Sigmoid colon (tissue), 6 donors: ENCODE measurements at regions not wholly inside any gene's neighbourhood (a gene's known extent, or its start where the extent isn't known, plus 50 kb on each side); places are given as distances from the start of the nearest gene placed in this dataset.

Experiments
- DNase-seq: peaks from one replicate; pipeline ENCODE4 v3.0.0-alpha.2; 2019
- H3K27ac ChIP-seq, 4 donors: fragments of 200-600 bp; sonication (generic); one replicate each; pipeline ENCODE4 v1.5.1; 2016 to 2019; ENCODE audit warnings: mild to moderate bottlenecking in 1 of 4
- H3K27me3 ChIP-seq, 3 donors: fragments of 200-600 bp; sonication (generic); one replicate each; pipeline ENCODE4 v1.5.1; 2019; ENCODE audit warnings: mild to moderate bottlenecking in 1 of 3
- H3K36me3 ChIP-seq, 4 donors: fragments of 200-600 bp; sonication (generic); one replicate each; pipeline ENCODE4 v1.5.1; 2016 to 2019
- H3K4me1 ChIP-seq, 4 donors: fragments of 200-600 bp; sonication (generic); one replicate each; pipeline ENCODE4 v1.5.1; 2017 to 2019
- H3K4me3 ChIP-seq, 4 donors: fragments of 200-600 bp; sonication (generic); one replicate each; pipeline ENCODE4 v1.5.1; 2017 to 2019; ENCODE audit warnings: mild to moderate bottlenecking in 2 of 4, moderate library complexity in 1 of 4
- H3K9me3 ChIP-seq, 4 donors: fragments of 200-600 bp in 3 of 4; sonication (generic) in 3 of 4; one replicate each; pipeline versions ENCODE4 v1.5.1 to v1.6.1; 2013 to 2019
- EP300 ChIP-seq, 4 donors: sonication (generic); formaldehyde crosslinking; IDR thresholded peaks; one replicate each; pipeline ENCODE4 v1.6.1; 2017; ENCODE audit warnings: antibody characterized with exemption in 4 of 4
- POLR2A ChIP-seq, 2 donors: fragments of 450-650 bp; IDR thresholded peaks; one replicate each; pipeline ENCODE4 v1.6.1; 2016; ENCODE audit warnings: antibody characterized with exemption in 2 of 2, mild to moderate bottlenecking in 2 of 2, moderate library complexity in 2 of 2
- POLR2AphosphoS5 ChIP-seq, 4 donors: sonication (generic); formaldehyde crosslinking; IDR thresholded peaks; one replicate each; pipeline ENCODE4 v1.6.1; 2017; ENCODE audit warnings: antibody characterized with exemption in 4 of 4
- WGBS, 2 donors: extraction: QIAGEN DNeasy Blood & Tissue Kit; methylation state at CpG; one replicate each; pipeline ENCODE4 v1.1.7; 2013; 5-methylcytosine and 5-hydroxymethylcytosine counted together
- intact Hi-C: fragments of 100-400 bp; cut with DNase I; formaldehyde crosslinking; loops from one replicate; pipeline ENCODE4 v1.15.1; 2023
- TF ChIP-seq, protein P1 (sequence below), 4 experiments: fragments of 450-650 bp in 3 of 4; fragments of 200-600 bp in 1 of 4; IDR thresholded peaks; one replicate each; pipeline ENCODE4 v1.5.1; 2016 to 2019; ENCODE audit warnings: antibody characterized with exemption in 4 of 4, mild to moderate bottlenecking in 3 of 4, moderate library complexity in 2 of 4
- donor health status: healthy with polysubstance abuse.
- donor health status: healthy.

- H3K4me1 ChIP-seq, result no peaks in the 10 kb centered on the region
- no peak for DNase-seq
- no peaks in the 10 kb centered on the region for H3K36me3 ChIP-seq
- no peak overlapping the region for H3K27ac ChIP-seq
- TF ChIP-seq POLR2A (IDR thresholded peaks at IDR 0.05) (no peak), POLR2AphosphoS5 (IDR thresholded peaks at IDR 0.05) (no peak), EP300 (IDR thresholded peaks at IDR 0.05) (no peak)
- TF ChIP-seq, protein P1, sequence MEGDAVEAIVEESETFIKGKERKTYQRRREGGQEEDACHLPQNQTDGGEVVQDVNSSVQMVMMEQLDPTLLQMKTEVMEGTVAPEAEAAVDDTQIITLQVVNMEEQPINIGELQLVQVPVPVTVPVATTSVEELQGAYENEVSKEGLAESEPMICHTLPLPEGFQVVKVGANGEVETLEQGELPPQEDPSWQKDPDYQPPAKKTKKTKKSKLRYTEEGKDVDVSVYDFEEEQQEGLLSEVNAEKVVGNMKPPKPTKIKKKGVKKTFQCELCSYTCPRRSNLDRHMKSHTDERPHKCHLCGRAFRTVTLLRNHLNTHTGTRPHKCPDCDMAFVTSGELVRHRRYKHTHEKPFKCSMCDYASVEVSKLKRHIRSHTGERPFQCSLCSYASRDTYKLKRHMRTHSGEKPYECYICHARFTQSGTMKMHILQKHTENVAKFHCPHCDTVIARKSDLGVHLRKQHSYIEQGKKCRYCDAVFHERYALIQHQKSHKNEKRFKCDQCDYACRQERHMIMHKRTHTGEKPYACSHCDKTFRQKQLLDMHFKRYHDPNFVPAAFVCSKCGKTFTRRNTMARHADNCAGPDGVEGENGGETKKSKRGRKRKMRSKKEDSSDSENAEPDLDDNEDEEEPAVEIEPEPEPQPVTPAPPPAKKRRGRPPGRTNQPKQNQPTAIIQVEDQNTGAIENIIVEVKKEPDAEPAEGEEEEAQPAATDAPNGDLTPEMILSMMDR (IDR thresholded peaks at IDR 0.05), result no peak
- WGBS, 2 donors, result 67 to 82% methylated on average over 2 of the region's 2 CpGs
- H3K27me3 ChIP-seq, result no peaks in the 10 kb centered on the region
- no peak overlapping the region for H3K4me3 ChIP-seq
- intact Hi-C loops, result no loop called here
- H3K9me3 ChIP-seq, result no peaks in the 10 kb centered on the region
Observed at GRCh38 chr18:67661555-67661954, 145.0 kb upstream of the DSEL start.

DNA sequence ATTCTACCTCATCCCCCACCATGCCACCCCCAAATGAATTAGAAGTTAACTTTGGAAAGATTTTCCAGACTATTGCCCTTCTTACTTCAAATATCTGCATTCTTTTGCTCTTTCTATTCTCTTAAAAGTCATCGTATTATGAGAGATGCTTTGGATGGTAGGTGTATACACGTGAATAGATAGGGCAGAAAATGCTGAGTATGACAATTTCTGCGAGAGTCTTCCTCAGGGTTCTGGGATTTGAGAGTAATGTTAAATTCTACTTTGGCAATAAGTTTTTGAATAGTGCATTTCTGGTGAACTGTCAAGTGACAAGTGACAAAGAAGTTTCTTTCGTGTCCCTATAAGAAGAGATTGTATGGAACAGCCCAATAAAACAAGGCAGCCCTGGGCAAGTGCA lies 137.6 kb upstream of the DSEL start:
- 78 to 85% methylated on average over 4 of the region's 4 CpGs for WGBS, 2 donors
- DNase-seq, result no peak

DNA sequence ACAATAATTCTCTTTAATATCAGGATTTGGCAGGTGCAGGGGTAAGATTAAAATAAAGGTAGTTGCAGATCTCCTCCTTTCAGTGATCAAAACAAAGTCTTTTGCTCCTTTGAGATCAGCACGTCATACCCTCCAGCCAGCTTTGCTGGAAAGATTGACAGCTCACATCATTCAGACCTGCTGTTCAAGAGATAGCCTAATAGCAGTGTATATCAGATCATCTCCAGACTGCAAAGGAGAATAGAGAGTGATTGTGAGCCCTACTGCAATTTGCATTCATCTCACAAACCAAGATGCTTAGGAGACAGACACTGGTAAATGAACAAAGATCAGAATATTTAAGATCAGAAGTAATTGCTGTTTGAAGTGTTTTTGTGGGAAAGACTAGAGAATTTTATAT lies 135.8 kb upstream of the DSEL start:
- intact Hi-C loops, result no loop called here
- no peak for TF ChIP-seq POLR2AphosphoS5 (IDR thresholded peaks at IDR 0.05)
- TF ChIP-seq EP300 (IDR thresholded peaks at IDR 0.05), result no peak
- TF ChIP-seq, protein P1 (IDR thresholded peaks at IDR 0.05), result no peak
- no peak for TF ChIP-seq POLR2A (IDR thresholded peaks at IDR 0.05)
- 46 to 63% methylated on average over 1 of the region's 1 CpG for WGBS, 2 donors

More for the DNA sequence above, 137.6 kb upstream of the DSEL start:
- Histone ChIP-seq H3K27me3 (no peaks in the 10 kb centered on the region), H3K4me3 (no peak overlapping the region), H3K36me3 (no peaks in the 10 kb centered on the region), H3K4me1 (no peaks in the 10 kb centered on the region), H3K27ac (no peak overlapping the region), H3K9me3 (no peaks in the 10 kb centered on the region)
- no peak for TF ChIP-seq POLR2AphosphoS5 (IDR thresholded peaks at IDR 0.05)
- TF ChIP-seq, protein P1 (IDR thresholded peaks at IDR 0.05), result no peak
- TF ChIP-seq EP300 (IDR thresholded peaks at IDR 0.05), result no peak
- TF ChIP-seq POLR2A (IDR thresholded peaks at IDR 0.05), result no peak
- intact Hi-C loops, result no loop called here

GRCh38 chr18:67651438-67651837 lies 134.9 kb upstream of the DSEL start:
- H3K27ac ChIP-seq, result no peak overlapping the region
- intact Hi-C loops, result no loop called here
- WGBS, 2 donors, result 55 to 57% methylated on average over 4 of the region's 4 CpGs
- no peak for DNase-seq
- H3K9me3 ChIP-seq, result no peaks in the 10 kb centered on the region
- no peaks in the 10 kb centered on the region for H3K4me1 ChIP-seq
- H3K27me3 ChIP-seq, result no peaks in the 10 kb centered on the region
- TF ChIP-seq, protein P1 (IDR thresholded peaks at IDR 0.05), result no peak
- TF ChIP-seq POLR2AphosphoS5 (IDR thresholded peaks at IDR 0.05), result no peak
- H3K4me3 ChIP-seq, result no peak overlapping the region
- H3K36me3 ChIP-seq, result no peaks in the 10 kb centered on the region

More for the DNA sequence above, 135.8 kb upstream of the DSEL start:
- no peaks in the 10 kb centered on the region for H3K36me3 ChIP-seq
- no peak overlapping the region for H3K4me3 ChIP-seq
- no peak overlapping the region for H3K27ac ChIP-seq
- no peaks in the 10 kb centered on the region for H3K4me1 ChIP-seq
- no peaks in the 10 kb centered on the region for H3K27me3 ChIP-seq
- DNase-seq, result no peak
- no peaks in the 10 kb centered on the region for H3K9me3 ChIP-seq

DNA sequence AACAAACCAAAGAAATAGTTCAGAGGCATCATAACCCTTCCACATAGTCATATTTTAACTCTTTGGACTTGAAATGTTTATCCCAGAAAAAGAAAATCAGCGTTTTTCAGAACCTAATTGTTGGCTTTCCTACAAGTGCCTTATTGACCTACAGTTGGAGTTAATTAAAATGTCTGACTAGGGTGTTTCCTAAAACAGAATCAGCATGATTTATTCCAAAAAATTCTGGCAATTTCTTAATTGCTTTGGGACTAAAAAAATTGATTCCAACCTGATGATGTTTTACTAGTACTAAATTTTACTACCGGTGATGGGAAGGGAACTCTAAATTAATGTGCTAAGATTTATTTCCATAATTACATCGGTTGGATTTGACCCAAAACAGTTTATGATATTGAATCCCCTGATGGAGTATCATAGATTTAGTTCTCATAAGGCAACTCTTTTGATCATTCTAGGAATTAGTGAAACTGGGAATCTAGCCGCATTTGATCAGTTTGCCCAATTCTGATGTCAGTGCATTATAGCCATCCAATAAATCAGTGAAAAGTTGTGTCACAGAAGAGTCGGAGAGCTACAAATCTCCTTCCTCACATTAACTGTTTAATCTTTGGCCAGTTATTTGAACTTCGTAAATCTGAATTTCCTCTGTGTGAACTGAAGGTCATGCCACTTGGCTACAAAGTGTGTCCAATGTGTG lies 134.3 kb upstream of the DSEL start:
- peak overlapping the region in 1 of 4 donors; percentile 5 for H3K27ac ChIP-seq
- DNase-seq, result no peak
- WGBS, 2 donors, result 61 to 70% methylated on average over 6 of the region's 6 CpGs

More for the DNA sequence above, 134.3 kb upstream of the DSEL start:
- no peaks in the 10 kb centered on the region for H3K9me3 ChIP-seq
- no peaks in the 10 kb centered on the region for H3K27me3 ChIP-seq
- TF ChIP-seq POLR2A (IDR thresholded peaks at IDR 0.05) (no peak), POLR2AphosphoS5 (IDR thresholded peaks at IDR 0.05) (no peak), EP300 (IDR thresholded peaks at IDR 0.05) (no peak)
- TF ChIP-seq, protein P1 (IDR thresholded peaks at IDR 0.05), result no peak
- intact Hi-C loops, result no loop called here
- no peaks in the 10 kb centered on the region for H3K36me3 ChIP-seq
- no peaks in the 10 kb centered on the region for H3K4me1 ChIP-seq
- no peak overlapping the region for H3K4me3 ChIP-seq
